DOHH2 (cell line): ENCODE measurements at regions not wholly inside any gene's neighbourhood (a gene's known extent, or its start where the extent isn't known, plus 50 kb on each side); places are given as distances from the start of the nearest gene placed in this dataset.

Source experiments
- H3F3A ChIP-seq: fragments of 200-600 bp; sonication (generic), shearing (Covaris generic); 2 replicates; pipeline ENCODE4 v1.6.0; 2016; ENCODE audit warnings: antibody characterized with exemption, mild to moderate bottlenecking; ENCODE audit not compliant: control insufficient read depth, insufficient read depth
- H3K27ac ChIP-seq: fragments of 200-600 bp; sonication (generic); 2 replicates; pipeline ENCODE4 v1.5.1; 2014; ENCODE audit warnings: low read depth, mild to moderate bottlenecking, low read length, moderate library complexity
- H3K27me3 ChIP-seq: fragments of 200-600 bp; sonication (generic); 2 replicates; pipeline ENCODE4 v1.6.1; 2014; ENCODE audit warnings: mild to moderate bottlenecking, low read length, mixed read lengths; ENCODE audit not compliant: control insufficient read depth
- H3K36me3 ChIP-seq: fragments of 200-600 bp; sonication (generic); 2 replicates; pipeline ENCODE4 v1.6.1; 2014; ENCODE audit warnings: mild to moderate bottlenecking, low read length, moderate library complexity, mixed read lengths; ENCODE audit not compliant: control insufficient read depth
- H3K4me1 ChIP-seq: fragments of 200-600 bp; sonication (generic); 2 replicates; pipeline ENCODE4 v1.6.1; 2014; ENCODE audit warnings: mild to moderate bottlenecking, low read length, mixed read lengths; ENCODE audit not compliant: control insufficient read depth
- H3K4me2 ChIP-seq: fragments of 200-600 bp; sonication (generic); 2 replicates; pipeline ENCODE4 v1.6.0; 2014; ENCODE audit warnings: mild to moderate bottlenecking, low read length, moderate library complexity
- H3K4me3 ChIP-seq: fragments of 200-600 bp; sonication (generic); 2 replicates; pipeline ENCODE4 v1.5.1; 2014; ENCODE audit warnings: mild to moderate bottlenecking, low read length, mixed read lengths
- H3K79me2 ChIP-seq: fragments of 200-600 bp; sonication (generic); 2 replicates; pipeline ENCODE4 v1.6.1; 2014; ENCODE audit warnings: mild to moderate bottlenecking, low read length, mixed read lengths; ENCODE audit not compliant: control insufficient read depth
- H3K9me2 ChIP-seq: fragments of 200-600 bp; sonication (generic); replicated peaks from 2 replicates; pipeline ENCODE4 v1.6.1; 2014; ENCODE audit warnings: mild to moderate bottlenecking, low read length, mixed read lengths; ENCODE audit not compliant: control insufficient read depth
- H3K9me3 ChIP-seq: fragments of 200-600 bp; sonication (generic); 2 replicates; pipeline ENCODE4 v1.6.1; 2014; ENCODE audit warnings: antibody characterized with exemption, low read length, mixed read lengths; ENCODE audit not compliant: control insufficient read depth, insufficient read depth
- H4K20me1 ChIP-seq: fragments of 200-600 bp; sonication (generic); 2 replicates; pipeline ENCODE4 v1.6.0; 2014; ENCODE audit warnings: low read depth, mild to moderate bottlenecking, antibody characterized with exemption, low read length, moderate library complexity; ENCODE audit not compliant: control insufficient read depth, insufficient read depth
- CTCF ChIP-seq: fragments of 200-600 bp; sonication (generic); IDR thresholded peaks from one replicate; pipeline ENCODE4 v1.5.1; 2014; ENCODE audit warnings: antibody characterized with exemption, mild to moderate bottlenecking, low read depth, low read length; ENCODE audit not compliant: poor library complexity, severe bottlenecking
- EZH2phosphoT487 ChIP-seq: fragments of 200-600 bp; sonication (generic); IDR thresholded peaks from 2 replicates; pipeline ENCODE4 v1.6.1; 2017; ENCODE audit warnings: borderline replicate concordance, mild to moderate bottlenecking, antibody characterized with exemption, low read length, moderate library complexity, mixed read lengths

GRCh38 chr3:59538753-59539432, 489.1 kb upstream of the CFAP20DC start:
- H3K9me2 ChIP-seq = no peaks in the 10 kb centered on the region
- no peaks in the 10 kb centered on the region for H3K36me3 ChIP-seq
- H3K4me1 ChIP-seq = no peaks in the 10 kb centered on the region
- H3F3A ChIP-seq = no peaks in the 10 kb centered on the region
- no peaks in the 10 kb centered on the region for H4K20me1 ChIP-seq
- no peak overlapping the region for H3K4me2 ChIP-seq
- H3K27me3 ChIP-seq = no peaks in the 10 kb centered on the region
- H3K4me3 ChIP-seq = no peak overlapping the region
- TF ChIP-seq EZH2phosphoT487 (no peak), CTCF (no peak)
- no peaks in the 10 kb centered on the region for H3K79me2 ChIP-seq
- no peaks in the 10 kb centered on the region for H3K9me3 ChIP-seq
- H3K27ac ChIP-seq = no peak overlapping the region

GRCh38 chr3:59535791-59536221, 486.0 kb upstream of the CFAP20DC start:
- H3K27me3 ChIP-seq = no peaks in the 10 kb centered on the region; the same call in 1 of the 2 replicates
- no peaks in the 10 kb centered on the region for H3K4me1 ChIP-seq
- no peaks in the 10 kb centered on the region for H4K20me1 ChIP-seq
- no peak overlapping the region for H3K4me2 ChIP-seq
- H3K9me3 ChIP-seq = no peaks in the 10 kb centered on the region
- H3F3A ChIP-seq = no peaks in the 10 kb centered on the region
- H3K36me3 ChIP-seq = no peaks in the 10 kb centered on the region
- H3K27ac ChIP-seq = no peak overlapping the region
- no peaks in the 10 kb centered on the region for H3K9me2 ChIP-seq
- H3K4me3 ChIP-seq = no peak overlapping the region
- no peak for TF ChIP-seq CTCF
- TF ChIP-seq EZH2phosphoT487 = no peak
- H3K79me2 ChIP-seq = no peaks in the 10 kb centered on the region

GRCh38 chr3:59531994-59532393, 482.2 kb upstream of the CFAP20DC start:
- Histone ChIP-seq H3F3A (no peaks in the 10 kb centered on the region), H3K27ac (no peak overlapping the region), H3K4me1 (no peaks in the 10 kb centered on the region), H3K4me2 (no peak overlapping the region), H3K9me2 (no peaks in the 10 kb centered on the region), H3K27me3 (peaks cover 4% of the 10 kb centered on the region; the same call in 1 of the 2 replicates), H3K9me3 (no peaks in the 10 kb centered on the region), H3K36me3 (no peaks in the 10 kb centered on the region), H4K20me1 (no peaks in the 10 kb centered on the region), H3K79me2 (no peaks in the 10 kb centered on the region), H3K4me3 (no peak overlapping the region)
- TF ChIP-seq EZH2phosphoT487 (no peak), CTCF (no peak)
